Skin epidermis (tissue), 12 donors: ENCODE measurements at regions not wholly inside any gene's neighbourhood (a gene's known extent, or its start where the extent isn't known, plus 50 kb on each side); places are given as distances from the start of the nearest gene placed in this dataset.

Experiments used
- H3K27ac ChIP-seq, 21 experiments: fragments of 200-600 bp; sonication (generic) in 11 of 21; one replicate each; pipeline ENCODE4 v1.5.0; 2020; ENCODE audit warnings: mild to moderate bottlenecking in 3 of 21, inconsistent platforms in 2 of 21, moderate library complexity in 2 of 21
- H3K4me3 ChIP-seq, 7 experiments: fragments of 200-600 bp; sonication (generic) in 2 of 7; one replicate each; pipeline ENCODE4 v1.5.0; 2020; ENCODE audit warnings: inconsistent platforms in 2 of 7, mild to moderate bottlenecking in 2 of 7, moderate library complexity in 1 of 7

GRCh38 chr3:28788571-28788970 lies 439.9 kb upstream of the AZI2 start:
- Histone ChIP-seq H3K27ac (no peak overlapping the region), H3K4me3 (no peak overlapping the region)

DNA sequence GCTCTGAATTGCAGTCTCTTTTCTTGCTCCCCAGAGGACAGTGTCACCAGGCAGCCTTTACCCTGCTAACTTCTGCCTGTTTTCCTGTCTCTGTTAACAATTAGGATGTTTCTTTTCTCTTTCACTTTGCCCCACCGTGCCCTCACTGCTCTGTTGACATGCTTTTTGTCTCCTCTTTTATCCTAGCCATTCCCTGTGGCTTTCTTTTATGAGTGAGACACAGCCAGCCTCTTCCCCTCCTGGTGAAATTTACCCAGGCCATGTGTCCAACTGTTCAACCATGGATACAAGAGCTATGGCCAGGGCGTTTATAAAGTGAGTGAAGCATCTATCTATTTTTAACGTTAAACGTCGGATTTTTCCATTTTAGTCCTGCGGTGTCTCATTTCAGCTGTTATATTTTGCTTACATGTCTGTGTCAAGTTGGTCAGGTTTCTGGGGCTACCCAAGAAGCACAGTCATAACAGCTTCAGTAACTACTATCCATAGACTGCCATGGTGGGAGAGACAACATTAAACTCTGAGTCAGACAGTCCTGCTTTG lies 443.2 kb upstream of the AZI2 start:
- Histone ChIP-seq H3K27ac (no peak overlapping the region), H3K4me3 (no peak overlapping the region)

- Histone ChIP-seq H3K4me3 (no peak overlapping the region), H3K27ac (no peak overlapping the region)
These were observed 444.0 kb upstream of the AZI2 start for GRCh38 chr3:28792604-28793003.

- Histone ChIP-seq H3K4me3 (no peak overlapping the region), H3K27ac (no peak overlapping the region)
These were observed 450.5 kb upstream of the AZI2 start for GRCh38 chr3:28799084-28799483.

GRCh38 chr3:28800203-28800602 lies 451.6 kb upstream of the AZI2 start:
- Histone ChIP-seq H3K27ac (no peak overlapping the region), H3K4me3 (no peak overlapping the region)

GRCh38 chr3:28808068-28808467 lies 459.4 kb upstream of the AZI2 start:
- H3K4me3 ChIP-seq, result no peak overlapping the region

DNA sequence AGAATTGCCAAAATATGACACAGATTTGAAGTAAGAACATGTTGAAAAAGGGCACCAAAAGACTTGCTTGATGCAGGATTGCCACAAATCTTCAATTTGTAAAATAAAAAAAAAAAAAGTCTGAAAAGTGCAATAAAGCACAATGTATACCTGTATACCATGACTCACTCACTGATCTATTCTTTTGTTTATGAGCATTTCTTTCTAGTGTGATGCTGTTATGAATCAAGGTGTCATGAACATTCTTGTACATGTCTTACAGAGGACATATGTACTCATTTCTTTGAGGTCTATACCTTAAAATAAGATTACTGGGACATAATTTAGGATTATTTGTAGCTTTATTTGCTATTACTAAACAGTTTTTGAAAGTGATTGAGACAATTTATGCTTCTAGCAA lies 464.9 kb upstream of the RBMS3 start:
- H3K27ac ChIP-seq, result no peak overlapping the region
- H3K4me3 ChIP-seq, result no peak overlapping the region

More at GRCh38 chr3:28808068-28808467, 459.4 kb upstream of the AZI2 start:
- H3K27ac ChIP-seq, result no peak overlapping the region

DNA sequence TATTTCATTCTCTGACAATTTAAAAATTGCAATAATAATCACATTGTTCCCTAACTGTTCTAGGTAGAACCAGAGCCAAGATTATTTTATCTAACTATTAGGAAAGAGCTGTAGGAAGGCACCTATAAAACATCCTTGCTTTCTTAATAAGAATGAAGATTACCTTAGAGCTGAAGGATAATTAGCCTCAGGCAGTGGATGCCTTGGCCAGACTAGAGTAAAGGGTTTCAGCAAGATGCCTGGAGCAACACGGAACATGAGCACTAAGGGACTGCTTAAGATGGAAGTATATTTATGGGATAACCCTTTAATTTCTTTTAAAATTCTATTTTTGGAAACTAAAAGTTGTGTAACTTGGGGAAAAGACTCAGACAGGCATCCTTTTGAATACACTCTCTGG lies 456.6 kb upstream of the RBMS3 start:
- H3K4me3 ChIP-seq, result no peak overlapping the region
- H3K27ac ChIP-seq, result no peak overlapping the region

GRCh38 chr3:28826840-28827239 lies 454.0 kb upstream of the RBMS3 start:
- Histone ChIP-seq H3K27ac (no peak overlapping the region), H3K4me3 (no peak overlapping the region)

GRCh38 chr3:28835249-28835648 lies 445.6 kb upstream of the RBMS3 start:
- no peak overlapping the region for H3K27ac ChIP-seq
- H3K4me3 ChIP-seq, result no peak overlapping the region

DNA sequence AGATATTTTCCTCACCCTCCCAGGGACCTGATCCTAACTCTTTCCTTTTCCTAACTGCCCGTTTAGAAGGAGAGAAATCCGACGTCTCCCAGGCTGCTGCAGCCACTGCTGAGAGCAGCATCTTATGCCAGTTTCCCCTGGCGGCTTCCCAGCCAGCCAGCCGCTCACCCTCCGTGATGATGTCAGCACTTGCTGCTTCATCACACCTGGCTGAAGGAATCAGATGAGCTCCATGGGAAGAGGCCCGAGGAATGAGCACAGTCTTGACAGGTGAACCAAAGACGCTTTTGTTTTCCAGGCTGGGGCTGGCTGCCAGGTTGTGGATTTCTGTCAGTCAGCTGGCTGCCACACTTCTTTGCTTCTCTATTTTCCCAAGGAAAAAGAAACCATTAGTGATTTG lies 445.1 kb upstream of the RBMS3 start:
- Histone ChIP-seq H3K4me3 (no peak overlapping the region), H3K27ac (no peak overlapping the region)

- Histone ChIP-seq H3K4me3 (no peak overlapping the region), H3K27ac (no peak overlapping the region)
These were observed 444.7 kb upstream of the RBMS3 start for GRCh38 chr3:28836199-28836598.

DNA sequence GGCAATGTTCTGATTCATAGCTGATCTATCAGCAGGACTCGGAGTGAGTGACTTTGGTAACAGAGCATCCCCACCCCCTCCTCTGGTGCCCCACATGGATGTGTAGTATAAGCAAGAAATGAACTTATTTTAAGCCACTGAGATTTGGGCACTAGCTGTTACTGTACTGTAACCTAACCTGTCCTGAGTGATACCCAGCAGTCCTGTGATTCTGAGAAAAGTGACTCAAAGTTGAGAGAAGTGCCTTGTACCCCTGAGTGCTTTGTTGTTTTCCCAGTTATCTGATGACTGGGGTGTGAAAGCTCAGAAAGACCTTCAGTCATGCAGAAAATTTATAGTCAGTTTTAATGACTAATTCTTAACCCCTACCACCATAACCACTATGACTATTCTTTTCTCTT lies 439.9 kb upstream of the RBMS3 start:
- Histone ChIP-seq H3K27ac (no peak overlapping the region), H3K4me3 (no peak overlapping the region)

DNA sequence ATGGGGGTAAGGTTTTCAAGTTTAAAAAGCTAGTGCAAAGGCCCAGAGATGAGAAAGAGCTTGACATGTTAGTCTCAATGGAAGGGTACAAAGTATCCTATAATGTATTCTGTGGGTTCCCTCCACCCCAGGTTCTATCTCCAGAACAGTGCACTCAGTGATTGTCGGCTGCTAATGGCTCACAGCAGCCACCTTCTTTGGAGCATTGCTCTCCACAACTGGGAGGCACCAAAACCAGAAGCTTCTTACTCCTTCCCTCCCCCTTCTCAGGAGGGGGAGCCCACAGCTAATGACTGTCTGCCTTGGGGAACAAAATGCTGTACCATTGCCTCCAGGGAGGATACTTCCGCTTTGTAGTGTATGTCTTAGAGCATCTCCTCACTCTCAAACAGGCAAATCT lies 439.4 kb upstream of the RBMS3 start:
- H3K27ac ChIP-seq, result no peak overlapping the region
- H3K4me3 ChIP-seq, result no peak overlapping the region

DNA sequence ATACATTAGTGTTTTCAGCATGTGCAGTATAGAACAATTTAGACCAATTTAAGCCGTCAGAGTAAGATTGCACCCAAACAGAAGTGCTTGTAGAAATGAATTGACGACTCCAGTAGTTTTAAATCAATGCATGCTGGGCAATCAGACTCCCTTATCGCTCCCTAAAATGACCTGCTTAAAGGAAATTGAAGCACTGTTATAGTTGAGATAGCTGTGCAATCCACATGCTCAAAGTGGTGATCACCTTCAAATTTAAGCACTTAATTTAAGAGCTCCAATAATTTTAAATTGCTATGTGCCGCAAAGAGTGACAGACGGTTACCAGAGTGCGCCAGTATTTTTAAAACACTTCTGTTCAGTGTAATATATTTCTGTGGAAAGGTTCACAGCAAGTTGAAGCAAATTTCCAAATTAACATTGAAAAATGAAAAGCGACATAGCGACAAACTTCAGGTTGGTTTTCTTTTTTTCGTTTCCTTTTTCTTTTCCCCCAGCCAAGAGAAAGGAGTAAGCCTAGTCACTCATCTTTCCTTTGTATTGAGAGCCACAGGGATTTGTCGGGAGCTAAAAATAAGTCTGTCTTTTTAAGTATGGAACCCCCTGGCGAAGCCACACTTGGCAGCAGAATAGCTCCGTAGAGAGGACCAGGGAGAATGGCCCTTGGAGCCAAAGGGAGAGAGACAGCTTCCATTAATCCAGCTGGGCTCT lies 436.4 kb upstream of the RBMS3 start:
- Histone ChIP-seq H3K4me3 (no peak overlapping the region), H3K27ac (no peak overlapping the region)

- H3K4me3 ChIP-seq, result no peak overlapping the region
- no peak overlapping the region for H3K27ac ChIP-seq
These were observed 435.9 kb upstream of the RBMS3 start for GRCh38 chr3:28845006-28845324.

GRCh38 chr3:28846971-28847478 lies 433.8 kb upstream of the RBMS3 start:
- no peak overlapping the region for H3K27ac ChIP-seq
- no peak overlapping the region for H3K4me3 ChIP-seq

- H3K27ac ChIP-seq, result no peak overlapping the region
- H3K4me3 ChIP-seq, result no peak overlapping the region
These were observed 433.1 kb upstream of the RBMS3 start for GRCh38 chr3:28847736-28848135.

DNA sequence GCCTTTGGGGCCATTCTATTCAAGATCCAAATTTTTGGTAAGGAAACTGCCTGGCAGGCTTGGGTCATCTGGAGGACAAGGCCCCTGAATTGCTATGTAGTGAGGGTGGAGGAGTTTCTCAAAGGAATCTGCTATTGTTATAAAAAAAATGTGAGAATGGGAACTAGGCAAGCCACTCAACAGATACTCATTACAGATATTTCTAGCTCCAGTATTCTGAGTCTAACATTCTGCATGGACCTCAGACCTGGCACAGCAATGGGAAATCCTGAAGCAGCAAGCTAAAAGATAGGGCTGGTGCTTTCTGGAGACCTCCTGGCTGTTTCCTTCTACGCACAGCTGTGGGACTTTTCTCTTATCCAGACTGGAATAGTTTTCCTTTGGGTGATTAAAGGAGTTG lies 430.7 kb upstream of the RBMS3 start:
- Histone ChIP-seq H3K4me3 (no peak overlapping the region), H3K27ac (no peak overlapping the region)

DNA sequence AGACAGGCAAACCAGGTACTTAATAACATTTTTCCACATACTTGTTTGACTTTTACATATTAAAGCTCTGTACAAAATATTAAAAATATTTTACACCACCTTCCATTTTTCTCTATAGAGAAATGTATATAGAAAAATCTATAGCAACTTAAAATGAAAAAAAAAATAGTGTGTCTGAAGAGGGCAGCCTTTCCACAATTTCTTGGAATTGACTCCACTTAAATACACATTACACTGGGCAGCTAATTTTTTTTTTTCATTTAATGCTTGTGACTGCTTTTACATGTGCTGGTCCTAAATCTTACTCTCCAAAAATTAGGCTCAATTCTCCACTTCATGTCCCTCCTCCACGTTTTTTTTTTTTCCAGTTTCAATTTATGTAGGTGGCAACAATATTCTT lies 427.0 kb upstream of the RBMS3 start:
- no peak overlapping the region for H3K4me3 ChIP-seq

DNA sequence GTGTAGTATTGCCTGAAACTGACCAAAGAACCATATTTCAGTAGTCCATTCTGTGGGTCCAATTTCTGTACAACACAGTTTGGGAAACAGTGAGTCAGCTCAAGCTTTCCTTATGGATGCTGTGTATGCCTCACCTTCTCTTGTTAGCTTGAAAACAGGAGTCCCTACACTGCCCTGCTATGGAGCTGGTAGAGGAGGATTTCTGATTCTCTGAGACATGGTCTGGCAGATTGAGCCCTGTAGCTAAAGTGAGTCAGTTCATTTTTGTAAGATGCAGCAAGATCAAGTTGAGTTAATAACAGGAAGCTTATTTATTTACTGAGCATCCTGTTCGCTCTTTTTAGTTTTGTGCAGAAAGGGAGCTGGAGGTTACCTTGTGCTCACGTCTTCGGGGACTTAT lies 424.1 kb upstream of the RBMS3 start:
- Histone ChIP-seq H3K4me3 (no peak overlapping the region), H3K27ac (no peak overlapping the region)

More for the DNA sequence above, 427.0 kb upstream of the RBMS3 start:
- no peak overlapping the region for H3K27ac ChIP-seq

GRCh38 chr3:28859897-28860296 lies 421.0 kb upstream of the RBMS3 start:
- no peak overlapping the region for H3K27ac ChIP-seq

More at GRCh38 chr3:28859897-28860296, 421.0 kb upstream of the RBMS3 start:
- H3K4me3 ChIP-seq, result no peak overlapping the region
